Stimulated activated CD4-positive, alpha-beta T cell treated with anti-CD3 and anti-CD28 coated beads, TNF-alpha, amount 100 ng/mL, for 48 hours (primary cell): ENCODE measurements at regions not wholly inside any gene's neighbourhood (a gene's known extent, or its start where the extent isn't known, plus 50 kb on each side); places are given as distances from the start of the nearest gene placed in this dataset.

ENCODE experiments used
- DNase-seq, 3 donors: peaks; one replicate each; pipeline ENCODE4 v3.0.0-alpha.2; 2020; ENCODE audit warnings: low read depth in 3 of 3

DNA sequence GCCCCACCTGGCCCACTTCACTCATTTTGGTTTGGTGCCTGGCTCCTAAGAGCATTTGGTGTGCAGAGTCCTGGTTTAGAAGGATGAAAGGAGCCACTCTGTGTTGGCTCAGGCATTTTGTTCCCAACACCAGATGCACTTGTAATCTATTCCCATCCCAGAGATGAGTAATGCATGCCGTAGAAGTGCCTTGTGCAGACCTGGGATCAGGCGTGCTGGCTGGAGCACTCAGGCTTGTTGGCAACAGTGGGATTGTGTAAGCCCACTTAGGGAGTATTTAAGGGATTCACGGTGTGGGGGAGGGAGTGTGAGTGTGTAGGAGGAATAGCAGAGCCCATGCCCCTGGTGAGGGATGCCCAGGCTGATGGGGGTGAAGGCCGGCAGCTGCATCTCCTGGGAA lies 501.5 kb upstream of the TBX3 start:
- DNase-seq, result no peak

GRCh38 chr12:115183752-115184151 lies 499.8 kb upstream of the TBX3 start:
- no peak for DNase-seq

- DNase-seq, result no peak
Observed at GRCh38 chr12:115177899-115178298, 493.9 kb upstream of the TBX3 start.

- no peak for DNase-seq
Observed at GRCh38 chr12:115176741-115177400, 492.9 kb upstream of the TBX3 start.

DNA sequence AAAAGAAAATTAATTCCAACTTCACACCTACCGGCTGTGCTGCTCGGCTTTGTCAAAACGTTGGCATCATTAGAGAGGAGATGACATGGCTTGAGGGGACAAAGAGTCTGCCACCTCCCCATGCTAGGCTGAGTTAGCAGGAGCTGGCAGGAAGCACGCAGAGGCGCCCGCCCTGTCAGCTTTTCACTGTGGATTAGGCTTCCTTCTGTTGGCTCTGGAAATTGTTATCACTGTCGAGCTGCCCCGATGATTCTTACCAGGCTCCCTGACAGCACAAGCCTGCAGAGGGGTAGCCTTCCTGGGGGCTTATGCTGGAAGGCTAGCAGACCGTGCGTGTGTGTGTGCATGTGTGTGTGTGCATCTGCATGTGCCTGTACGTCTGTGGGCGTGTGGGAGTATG lies 490.9 kb upstream of the TBX3 start:
- no peak for DNase-seq

DNA sequence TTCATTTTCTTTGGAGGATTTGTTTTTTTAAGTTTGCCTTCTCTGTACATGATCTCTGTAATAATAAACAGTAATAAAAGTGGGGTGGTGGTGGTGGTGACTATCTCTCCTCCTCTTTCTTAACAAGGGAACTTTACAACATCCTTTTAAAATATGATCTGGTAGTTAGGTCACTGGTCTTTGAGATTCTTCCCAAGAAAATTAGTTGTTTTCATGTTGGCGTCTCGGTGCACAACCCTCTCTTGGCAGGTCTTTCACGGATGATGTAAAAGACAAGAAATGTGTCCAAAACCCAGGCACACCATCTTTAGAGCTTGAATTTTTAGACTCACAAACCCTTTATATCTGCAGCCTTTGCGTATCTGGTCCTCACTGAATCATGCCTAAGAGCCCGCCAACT lies 488.5 kb upstream of the TBX3 start:
- no peak for DNase-seq

DNA sequence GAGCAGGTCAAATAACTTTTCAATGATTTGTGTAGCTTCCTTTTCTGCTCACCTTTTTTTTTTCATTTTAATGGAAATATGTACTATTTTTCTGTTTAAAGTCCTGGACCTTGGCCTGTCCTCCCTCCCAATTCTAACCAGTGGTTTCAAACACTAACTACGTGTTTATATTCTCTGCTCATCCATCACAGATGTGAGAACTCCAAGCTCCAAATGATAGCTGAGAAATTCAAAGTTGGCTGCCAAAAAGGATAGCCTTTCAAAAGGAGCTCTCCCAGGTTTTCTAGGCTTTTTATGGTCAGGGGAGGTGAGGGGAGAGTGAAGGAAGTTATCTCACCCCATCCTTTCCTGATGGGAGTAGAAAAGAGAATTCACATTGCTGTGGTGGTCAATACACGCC lies 486.0 kb upstream of the TBX3 start:
- no peak for DNase-seq

GRCh38 chr12:115166698-115167315 lies 482.8 kb upstream of the TBX3 start:
- no peak for DNase-seq

DNA sequence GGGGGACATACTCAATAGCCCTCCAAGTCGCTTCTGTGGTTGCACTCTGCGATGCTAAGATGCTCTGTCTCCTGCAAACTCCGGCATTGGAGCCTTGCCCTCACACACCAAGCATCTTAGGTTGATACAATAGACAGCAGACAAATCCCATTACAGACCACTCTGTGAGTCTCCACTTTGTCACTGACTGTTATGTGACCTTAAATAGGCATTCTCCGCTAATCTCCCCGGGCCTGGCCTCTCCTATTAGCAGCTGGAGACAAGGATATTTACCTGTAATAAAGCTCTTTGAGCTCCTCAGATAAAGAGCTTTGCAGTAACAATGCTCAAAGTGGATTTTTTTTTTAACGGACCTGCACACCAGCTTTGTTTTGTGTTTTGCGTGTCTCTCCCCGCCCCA lies 479.7 kb upstream of the TBX3 start:
- no peak for DNase-seq

- DNase-seq, result no peak
Observed at GRCh38 chr12:115160271-115161128, 476.5 kb upstream of the TBX3 start.

DNA sequence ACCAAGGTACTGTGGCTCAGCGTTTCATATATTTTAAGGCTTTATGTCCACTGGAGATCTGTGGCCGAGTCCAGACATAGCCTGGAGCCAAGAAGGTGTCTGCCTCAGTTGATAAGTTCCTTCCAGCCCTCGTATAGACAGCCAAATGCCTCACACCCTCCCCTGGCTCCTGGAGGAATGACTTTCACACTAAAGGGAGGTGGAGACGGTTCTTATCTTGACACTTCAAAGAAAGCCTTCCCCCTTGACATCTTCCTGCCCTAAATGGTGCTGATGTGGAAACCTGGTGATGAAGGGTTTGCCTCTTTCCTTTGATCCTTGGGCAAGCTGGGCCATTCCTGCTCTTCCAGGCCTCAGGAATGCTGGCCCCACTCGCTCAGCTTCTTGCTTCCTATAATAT lies 474.8 kb upstream of the TBX3 start:
- no peak for DNase-seq

- DNase-seq, result no peak
Observed at GRCh38 chr12:115155665-115156645, 472.0 kb upstream of the TBX3 start.

GRCh38 chr12:115149685-115150378 lies 465.9 kb upstream of the TBX3 start:
- DNase-seq, result no peak

DNA sequence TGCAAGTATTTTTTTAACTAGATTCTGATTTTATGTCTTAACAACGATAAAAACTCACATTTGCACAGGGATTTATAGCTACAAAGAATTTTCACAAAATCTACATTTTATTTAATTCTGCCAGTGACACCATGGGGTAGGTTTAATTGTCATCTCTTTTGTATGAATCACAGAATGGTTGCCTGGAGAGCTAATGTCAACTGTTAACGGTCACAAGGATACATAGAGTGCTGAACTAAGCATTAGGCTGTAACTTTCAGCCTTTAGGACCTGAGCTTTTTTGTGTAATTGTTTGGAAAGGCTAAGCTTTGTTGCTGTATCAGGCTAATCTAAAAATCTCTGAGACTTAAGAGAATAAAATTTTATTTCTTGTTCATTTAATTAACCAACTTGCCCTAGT lies 465.3 kb upstream of the TBX3 start:
- DNase-seq, result no peak

DNA sequence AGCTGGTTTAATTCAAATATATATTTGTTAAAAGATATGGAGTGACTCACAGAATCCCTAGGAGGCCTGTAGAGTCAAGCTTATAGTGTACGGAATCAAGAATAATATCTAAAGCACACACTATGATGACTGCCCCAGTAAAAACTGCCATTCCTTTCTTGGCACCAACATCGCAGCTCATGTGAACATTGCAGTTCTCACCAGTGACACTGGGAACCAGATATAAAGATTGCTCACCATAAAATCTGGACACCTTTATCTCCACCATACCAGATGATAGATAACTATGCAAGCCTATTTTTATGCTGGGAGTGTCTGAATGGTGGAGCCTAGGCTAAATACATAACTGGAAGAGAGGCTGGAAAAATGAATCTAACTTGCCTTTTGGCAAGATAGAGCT lies 463.9 kb upstream of the TBX3 start:
- DNase-seq, result no peak

DNA sequence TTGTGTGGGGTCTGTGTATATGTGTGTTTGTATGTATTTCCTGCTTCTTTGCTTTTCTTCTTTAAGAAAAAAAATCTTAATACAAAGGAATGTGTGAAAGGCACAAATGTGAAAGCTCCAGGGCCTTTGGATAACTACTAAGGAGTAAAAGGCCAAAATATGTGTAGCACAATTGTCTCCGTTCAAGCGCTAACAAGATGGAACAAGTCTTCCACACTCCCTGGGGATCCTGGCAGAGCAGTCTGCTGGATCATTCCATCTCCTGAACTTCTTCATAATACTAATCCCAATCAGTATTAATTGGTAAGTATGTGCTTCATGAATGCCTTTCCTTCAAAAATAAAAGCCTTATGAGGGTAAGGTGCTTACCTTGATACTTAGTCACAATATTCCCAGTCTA lies 462.5 kb upstream of the TBX3 start:
- DNase-seq, result no peak

DNA sequence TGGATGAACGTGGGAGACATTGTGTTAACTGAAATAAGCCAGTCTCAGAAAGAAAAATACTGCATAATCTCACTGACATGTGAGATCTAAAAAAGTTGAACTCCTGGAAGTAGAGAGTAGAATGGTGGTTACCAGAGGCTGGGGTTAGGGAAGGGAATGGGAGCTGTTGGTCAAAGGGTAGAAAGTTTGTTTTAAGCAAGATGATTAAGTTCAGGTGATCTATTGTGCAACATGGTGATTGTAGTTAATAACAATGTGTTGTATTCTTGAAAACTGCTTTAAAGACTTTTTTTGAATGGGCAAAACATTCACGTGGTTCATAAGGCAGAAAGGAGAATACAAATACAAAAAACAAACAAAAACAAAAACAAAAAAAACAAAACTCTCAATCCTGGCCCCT lies 460.4 kb upstream of the TBX3 start:
- DNase-seq, result no peak

GRCh38 chr12:115140981-115141655 lies 457.1 kb upstream of the TBX3 start:
- no peak for DNase-seq

DNA sequence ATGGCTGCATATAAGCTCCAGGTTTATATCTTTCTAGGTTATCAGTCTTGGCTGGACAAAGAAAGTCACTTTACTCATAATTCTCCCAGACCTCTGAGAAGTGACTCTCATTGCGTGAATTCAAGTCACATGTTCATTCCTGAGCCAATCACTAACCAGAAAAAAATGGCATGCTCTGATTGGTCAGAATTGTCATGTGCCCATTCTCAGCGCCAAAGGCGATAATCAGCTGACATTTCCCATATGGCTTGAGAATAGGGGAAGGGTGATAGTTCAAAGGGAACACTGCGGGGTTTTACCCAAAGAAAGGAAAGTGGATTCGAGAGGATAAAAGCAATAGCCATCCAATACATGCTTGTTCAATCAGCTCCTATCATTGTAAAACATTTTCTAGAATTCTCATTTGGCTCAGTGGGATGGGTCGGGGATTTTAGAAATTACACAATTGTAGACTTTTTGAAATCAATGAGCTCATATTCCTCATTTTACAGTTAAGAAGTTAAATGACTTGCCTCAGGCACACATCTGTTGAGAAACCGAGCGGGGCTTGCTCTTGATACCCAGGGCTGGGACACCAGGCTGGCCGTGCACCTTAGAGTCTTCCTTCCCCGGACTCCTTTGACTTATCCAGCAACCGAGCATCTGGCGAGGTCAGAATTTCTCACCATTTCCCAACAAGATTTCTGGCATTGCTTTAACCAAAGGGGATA lies 454.0 kb upstream of the TBX3 start:
- no peak for DNase-seq

DNA sequence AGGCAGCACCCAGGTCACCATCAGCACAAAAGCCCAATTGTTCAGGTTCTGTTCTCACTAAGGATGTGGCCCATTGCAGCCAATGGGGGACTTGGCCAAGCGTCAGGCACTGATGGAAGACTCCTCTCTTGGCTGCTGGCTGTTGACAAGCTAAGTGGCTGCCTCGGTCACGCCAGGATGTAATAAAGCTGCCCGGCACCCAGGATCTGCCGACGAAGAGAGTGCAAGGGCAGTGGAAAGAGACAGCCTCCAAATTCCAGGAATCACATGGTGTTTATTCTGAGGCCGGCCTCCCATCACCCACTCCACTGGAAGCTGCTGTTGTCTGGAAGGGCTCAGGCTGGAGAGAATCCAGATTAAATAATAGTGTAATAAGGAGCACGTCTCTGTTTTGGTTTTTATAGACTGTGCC lies 451.8 kb upstream of the TBX3 start:
- DNase-seq, result no peak
